ENCODE measurements at regions not wholly inside any gene's neighbourhood (a gene's known extent, or its start where the extent isn't known, plus 50 kb on each side); places are given as distances from the start of the nearest gene placed in this dataset.

DNA sequence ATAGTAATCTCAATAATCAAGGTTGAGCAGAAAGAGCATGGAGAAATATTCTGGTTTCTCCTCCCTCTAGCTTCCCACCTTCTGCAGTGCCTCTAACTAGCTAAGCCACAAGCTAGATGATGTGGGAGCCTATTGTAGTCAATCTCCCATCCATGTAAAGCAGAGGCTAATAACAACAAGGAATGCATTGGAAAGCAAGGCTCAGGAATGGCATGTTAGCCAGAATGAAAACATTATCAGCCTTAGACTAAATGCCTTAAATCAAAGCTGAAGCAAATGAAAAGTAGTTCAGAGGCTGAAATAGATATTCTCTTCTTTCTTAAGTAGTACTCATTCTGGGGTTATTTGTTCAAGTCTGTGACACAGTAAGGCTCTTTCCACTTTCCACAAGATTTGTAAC, 350.3 kb upstream of the DPPA4 start:
- TF ChIP-seq, protein P1, sequence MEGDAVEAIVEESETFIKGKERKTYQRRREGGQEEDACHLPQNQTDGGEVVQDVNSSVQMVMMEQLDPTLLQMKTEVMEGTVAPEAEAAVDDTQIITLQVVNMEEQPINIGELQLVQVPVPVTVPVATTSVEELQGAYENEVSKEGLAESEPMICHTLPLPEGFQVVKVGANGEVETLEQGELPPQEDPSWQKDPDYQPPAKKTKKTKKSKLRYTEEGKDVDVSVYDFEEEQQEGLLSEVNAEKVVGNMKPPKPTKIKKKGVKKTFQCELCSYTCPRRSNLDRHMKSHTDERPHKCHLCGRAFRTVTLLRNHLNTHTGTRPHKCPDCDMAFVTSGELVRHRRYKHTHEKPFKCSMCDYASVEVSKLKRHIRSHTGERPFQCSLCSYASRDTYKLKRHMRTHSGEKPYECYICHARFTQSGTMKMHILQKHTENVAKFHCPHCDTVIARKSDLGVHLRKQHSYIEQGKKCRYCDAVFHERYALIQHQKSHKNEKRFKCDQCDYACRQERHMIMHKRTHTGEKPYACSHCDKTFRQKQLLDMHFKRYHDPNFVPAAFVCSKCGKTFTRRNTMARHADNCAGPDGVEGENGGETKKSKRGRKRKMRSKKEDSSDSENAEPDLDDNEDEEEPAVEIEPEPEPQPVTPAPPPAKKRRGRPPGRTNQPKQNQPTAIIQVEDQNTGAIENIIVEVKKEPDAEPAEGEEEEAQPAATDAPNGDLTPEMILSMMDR (conservative IDR thresholded peaks at IDR 0.05; ENCODE audit: low read depth, low read length): no peak
- no peak for TF ChIP-seq EZH2 (IDR thresholded peaks at IDR 0.05; ENCODE audit: low read length, unreplicated experiment)

Measured in PC-3 (cell line).